HEK293 (cell line): ENCODE measurements at regions not wholly inside any gene's neighbourhood (a gene's known extent, or its start where the extent isn't known, plus 50 kb on each side); places are given as distances from the start of the nearest gene placed in this dataset.

Source experiments
- CTCF ChIA-PET: fragments of 350-600 bp; formaldehyde crosslinking; extraction: SDS; loops from one replicate; lab custom pipeline; 2021; ENCODE audit warnings: antibody characterized with exemption; lab: Yijun Ruan, JAX
- POLR2A ChIA-PET: fragments of 300-600 bp; formaldehyde crosslinking; extraction: SDS; loops from one replicate; lab custom pipeline; 2020; ENCODE audit warnings: antibody characterized with exemption, inconsistent platforms; lab: Yijun Ruan, JAX
- H3K27ac ChIP-seq: fragments of 200-500 bp; sonication (Bioruptor generic); 2 replicates; pipeline ENCODE4 v1.5.1; 2014; ENCODE audit warnings: low read depth, low read length, control low read depth, inconsistent platforms; ENCODE audit errors: extremely low read depth
- H3K36me3 ChIP-seq, 2 experiments: fragments of 200-500 bp in 1 of 2; sonication (Bioruptor generic) in 1 of 2; 1 replicate in 1 of 2; 2 replicates in 1 of 2; pipeline ENCODE4 v1.5.1; 2014 to 2017; ENCODE audit warnings: inconsistent platforms in 2 of 2, low read length in 2 of 2; ENCODE audit not compliant: control insufficient read depth in 2 of 2, insufficient read depth in 1 of 2
- H3K4me1 ChIP-seq: fragments of 200-500 bp; sonication (Bioruptor generic); 2 replicates; pipeline ENCODE4 v1.5.1; 2014; ENCODE audit warnings: mild to moderate bottlenecking, low read length, inconsistent platforms; ENCODE audit not compliant: control insufficient read depth, insufficient read depth
- H3K4me3 ChIP-seq: 2 replicates; pipeline ENCODE4 v1.5.1; 2011; ENCODE audit warnings: low read depth, mild to moderate bottlenecking, control low read depth, low read length, moderate library complexity
- H3K9me3 ChIP-seq: fragments of 200-500 bp; sonication (Bioruptor generic); 2 replicates; pipeline ENCODE4 v1.5.1; 2014; ENCODE audit warnings: low read depth, low read length, inconsistent platforms; ENCODE audit not compliant: control insufficient read depth, insufficient read depth
- GLIS2 ChIP-seq: fragments of 450-650 bp; formaldehyde crosslinking; IDR thresholded peaks from 2 replicates; pipeline ENCODE4 v1.5.1; 2016; ENCODE audit warnings: missing biosample characterization, missing genetic modification characterization
- KLF1 ChIP-seq: fragments of 450-650 bp; formaldehyde crosslinking; IDR thresholded peaks from 2 replicates; pipeline ENCODE4 v1.5.1; 2016; ENCODE audit warnings: missing biosample characterization, missing genetic modification characterization
- SCRT1 ChIP-seq: fragments of 450-650 bp; formaldehyde crosslinking; IDR thresholded peaks from 2 replicates; pipeline ENCODE4 v1.5.1; 2016; ENCODE audit warnings: missing biosample characterization, missing genetic modification characterization, borderline replicate concordance
- SP2 ChIP-seq: fragments of 450-650 bp; formaldehyde crosslinking; IDR thresholded peaks from 2 replicates; pipeline ENCODE4 v1.5.1; 2016; ENCODE audit warnings: missing biosample characterization, missing genetic modification characterization
- SP7 ChIP-seq: fragments of 450-650 bp; formaldehyde crosslinking; IDR thresholded peaks from 2 replicates; pipeline ENCODE4 v1.5.1; 2016; ENCODE audit warnings: missing biosample characterization, missing genetic modification characterization
- ZBTB20 ChIP-seq: fragments of 450-650 bp; formaldehyde crosslinking; IDR thresholded peaks from 2 replicates; pipeline ENCODE4 v1.5.1; 2016; ENCODE audit warnings: missing biosample characterization, missing genetic modification characterization
- ZBTB21 ChIP-seq: fragments of 450-650 bp; formaldehyde crosslinking; IDR thresholded peaks from 2 replicates; pipeline ENCODE4 v1.5.1; 2017; ENCODE audit warnings: missing biosample characterization, missing genetic modification characterization
- ZEB2 ChIP-seq: fragments of 450-650 bp; formaldehyde crosslinking; IDR thresholded peaks from 2 replicates; pipeline ENCODE4 v1.5.1; 2016; ENCODE audit warnings: missing biosample characterization, missing genetic modification characterization
- ZNF132 ChIP-seq: fragments of 450-650 bp; formaldehyde crosslinking; IDR thresholded peaks from 2 replicates; pipeline ENCODE4 v1.5.1; 2017; ENCODE audit warnings: missing biosample characterization, missing genetic modification characterization, borderline replicate concordance
- ZNF184 ChIP-seq: fragments of 450-650 bp; IDR thresholded peaks from 2 replicates; pipeline ENCODE4 v1.5.1; 2018; ENCODE audit warnings: missing biosample characterization, mild to moderate bottlenecking, missing genetic modification characterization
- ZNF223 ChIP-seq: fragments of 450-650 bp; formaldehyde crosslinking; IDR thresholded peaks from 2 replicates; pipeline ENCODE4 v1.5.1; 2016; ENCODE audit warnings: missing biosample characterization, missing genetic modification characterization
- ZNF292 ChIP-seq: fragments of 450-650 bp; formaldehyde crosslinking; IDR thresholded peaks from 2 replicates; pipeline ENCODE4 v1.5.1; 2016; ENCODE audit warnings: low read depth, missing biosample characterization, missing genetic modification characterization, borderline replicate concordance
- ZNF366 ChIP-seq: fragments of 450-650 bp; formaldehyde crosslinking; conservative IDR thresholded peaks from 2 replicates; pipeline ENCODE4 v1.5.1; 2016; ENCODE audit warnings: missing biosample characterization, missing genetic modification characterization
- ZNF391 ChIP-seq: fragments of 450-650 bp; formaldehyde crosslinking; IDR thresholded peaks from 2 replicates; pipeline ENCODE4 v1.5.1; 2016; ENCODE audit warnings: low read depth, missing biosample characterization, missing genetic modification characterization, borderline replicate concordance
- ZNF398 ChIP-seq: fragments of 450-650 bp; formaldehyde crosslinking; IDR thresholded peaks from 2 replicates; pipeline ENCODE4 v1.5.1; 2017; ENCODE audit warnings: missing biosample characterization, missing genetic modification characterization
- ZNF514 ChIP-seq: fragments of 450-650 bp; formaldehyde crosslinking; IDR thresholded peaks from 2 replicates; pipeline ENCODE4 v1.5.1; 2016; ENCODE audit warnings: missing biosample characterization, missing genetic modification characterization
- ZNF596 ChIP-seq: fragments of 450-650 bp; IDR thresholded peaks from 2 replicates; pipeline ENCODE4 v1.5.0; 2018; ENCODE audit warnings: missing biosample characterization, mild to moderate bottlenecking, missing genetic modification characterization, moderate library complexity
- ZNF664 ChIP-seq: fragments of 450-650 bp; formaldehyde crosslinking; IDR thresholded peaks from 2 replicates; pipeline ENCODE4 v1.5.1; 2016; ENCODE audit warnings: missing biosample characterization, missing genetic modification characterization
- TF ChIP-seq, protein P1 (sequence below): fragments of 450-650 bp; formaldehyde crosslinking; IDR thresholded peaks from 2 replicates; pipeline ENCODE4 v1.5.1; 2016; ENCODE audit warnings: missing biosample characterization, missing genetic modification characterization, borderline replicate concordance
- TF ChIP-seq, protein P2 (sequence below): fragments of 450-650 bp; formaldehyde crosslinking; IDR thresholded peaks from 2 replicates; pipeline ENCODE4 v1.5.1; 2016; ENCODE audit warnings: missing biosample characterization, missing genetic modification characterization
- TF ChIP-seq, protein P3 (sequence below): fragments of 450-650 bp; formaldehyde crosslinking; IDR thresholded peaks from 2 replicates; pipeline ENCODE4 v1.5.1; 2016; ENCODE audit warnings: missing biosample characterization, missing genetic modification characterization, borderline replicate concordance

- CTCF ChIA-PET: interaction anchor here (0.7 to 1.0 kb wide), 3 partner anchors 8 to 156 kb away, joined by 3 to 5 read pairs (median 3); no protein-coding TSS in a partner anchor
- H3K4me1 ChIP-seq: peaks cover 2% of the 10 kb centered on the region; the same call in 1 of the 2 replicates
- TF ChIP-seq GLIS2: peak; percentile 52
- TF ChIP-seq ZBTB20: peak; percentile 26; the same call in 1 of the 2 replicates
- TF ChIP-seq SCRT1 (tag by site-specific recombination): no peak
- TF ChIP-seq ZNF664 (tag by site-specific recombination): no peak
- POLR2A ChIA-PET: interaction anchor here (1.9 kb wide), 1 partner anchor 19 kb away, joined by 4 read pairs; no protein-coding TSS in a partner anchor
- peaks cover 0 to 14% of the 10 kb centered on the region in 2 experiments; a peak in 1 of 3 replicates for H3K36me3 ChIP-seq
- H3K4me3 ChIP-seq: no peak overlapping the region
- no peaks in the 10 kb centered on the region for H3K9me3 ChIP-seq
- no peak overlapping the region for H3K27ac ChIP-seq
Observed at GRCh38 chr12:124499190-124499753, 68.1 kb downstream of the NCOR2 start.

GRCh38 chr12:124498275-124499189 is 68.9 kb downstream of the NCOR2 start:
- peaks cover 0 to 20% of the 10 kb centered on the region in 2 experiments; a peak in 1 of 3 replicates for H3K36me3 ChIP-seq
- peaks cover 2% of the 10 kb centered on the region; the same call in 1 of the 2 replicates for H3K4me1 ChIP-seq
- H3K4me3 ChIP-seq: no peak overlapping the region
- POLR2A ChIA-PET: no interaction called here
- CTCF ChIA-PET: interaction anchor here (0.6 to 0.7 kb wide), 3 partner anchors 127 to 338 kb away, joined by 3 to 5 read pairs (median 4); no protein-coding TSS in a partner anchor
- H3K27ac ChIP-seq: no peak overlapping the region
- no peaks in the 10 kb centered on the region for H3K9me3 ChIP-seq
- TF ChIP-seq ZNF391 (tag by site-specific recombination): no peak
- peak; percentile 35; the same call in 1 of the 2 replicates for TF ChIP-seq SP7 (tag by site-specific recombination)
- no peak for TF ChIP-seq ZEB2 (tag by site-specific recombination)
- 0 out of 2 replicates have a peak, but pooled peaks have one; percentile 11 for TF ChIP-seq SP2 (tag by site-specific recombination)
- no peak for TF ChIP-seq ZNF132 (tag by site-specific recombination)
- TF ChIP-seq, protein P1, sequence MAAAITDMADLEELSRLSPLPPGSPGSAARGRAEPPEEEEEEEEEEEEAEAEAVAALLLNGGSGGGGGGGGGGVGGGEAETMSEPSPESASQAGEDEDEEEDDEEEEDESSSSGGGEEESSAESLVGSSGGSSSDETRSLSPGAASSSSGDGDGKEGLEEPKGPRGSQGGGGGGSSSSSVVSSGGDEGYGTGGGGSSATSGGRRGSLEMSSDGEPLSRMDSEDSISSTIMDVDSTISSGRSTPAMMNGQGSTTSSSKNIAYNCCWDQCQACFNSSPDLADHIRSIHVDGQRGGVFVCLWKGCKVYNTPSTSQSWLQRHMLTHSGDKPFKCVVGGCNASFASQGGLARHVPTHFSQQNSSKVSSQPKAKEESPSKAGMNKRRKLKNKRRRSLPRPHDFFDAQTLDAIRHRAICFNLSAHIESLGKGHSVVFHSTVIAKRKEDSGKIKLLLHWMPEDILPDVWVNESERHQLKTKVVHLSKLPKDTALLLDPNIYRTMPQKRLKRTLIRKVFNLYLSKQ (tag by site-specific recombination): no peak
- no peak for TF ChIP-seq KLF1 (tag by site-specific recombination)
- TF ChIP-seq ZNF596 (tag by site-specific recombination): no peak
- no peak for TF ChIP-seq ZNF514 (tag by site-specific recombination)
- TF ChIP-seq, protein P2, sequence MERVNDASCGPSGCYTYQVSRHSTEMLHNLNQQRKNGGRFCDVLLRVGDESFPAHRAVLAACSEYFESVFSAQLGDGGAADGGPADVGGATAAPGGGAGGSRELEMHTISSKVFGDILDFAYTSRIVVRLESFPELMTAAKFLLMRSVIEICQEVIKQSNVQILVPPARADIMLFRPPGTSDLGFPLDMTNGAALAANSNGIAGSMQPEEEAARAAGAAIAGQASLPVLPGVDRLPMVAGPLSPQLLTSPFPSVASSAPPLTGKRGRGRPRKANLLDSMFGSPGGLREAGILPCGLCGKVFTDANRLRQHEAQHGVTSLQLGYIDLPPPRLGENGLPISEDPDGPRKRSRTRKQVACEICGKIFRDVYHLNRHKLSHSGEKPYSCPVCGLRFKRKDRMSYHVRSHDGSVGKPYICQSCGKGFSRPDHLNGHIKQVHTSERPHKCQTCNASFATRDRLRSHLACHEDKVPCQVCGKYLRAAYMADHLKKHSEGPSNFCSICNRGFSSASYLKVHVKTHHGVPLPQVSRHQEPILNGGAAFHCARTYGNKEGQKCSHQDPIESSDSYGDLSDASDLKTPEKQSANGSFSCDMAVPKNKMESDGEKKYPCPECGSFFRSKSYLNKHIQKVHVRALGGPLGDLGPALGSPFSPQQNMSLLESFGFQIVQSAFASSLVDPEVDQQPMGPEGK: peak; percentile 55; the same call in 1 of the 2 replicates
- 0 out of 2 replicates have a peak, but pooled peaks have one; percentile 27 for TF ChIP-seq ZNF366 (tag by site-specific recombination)
- TF ChIP-seq ZNF398: 0 out of 2 replicates have a peak, but pooled peaks have one; percentile 20
- no peak for TF ChIP-seq ZNF223 (tag by site-specific recombination)
- TF ChIP-seq, protein P3, sequence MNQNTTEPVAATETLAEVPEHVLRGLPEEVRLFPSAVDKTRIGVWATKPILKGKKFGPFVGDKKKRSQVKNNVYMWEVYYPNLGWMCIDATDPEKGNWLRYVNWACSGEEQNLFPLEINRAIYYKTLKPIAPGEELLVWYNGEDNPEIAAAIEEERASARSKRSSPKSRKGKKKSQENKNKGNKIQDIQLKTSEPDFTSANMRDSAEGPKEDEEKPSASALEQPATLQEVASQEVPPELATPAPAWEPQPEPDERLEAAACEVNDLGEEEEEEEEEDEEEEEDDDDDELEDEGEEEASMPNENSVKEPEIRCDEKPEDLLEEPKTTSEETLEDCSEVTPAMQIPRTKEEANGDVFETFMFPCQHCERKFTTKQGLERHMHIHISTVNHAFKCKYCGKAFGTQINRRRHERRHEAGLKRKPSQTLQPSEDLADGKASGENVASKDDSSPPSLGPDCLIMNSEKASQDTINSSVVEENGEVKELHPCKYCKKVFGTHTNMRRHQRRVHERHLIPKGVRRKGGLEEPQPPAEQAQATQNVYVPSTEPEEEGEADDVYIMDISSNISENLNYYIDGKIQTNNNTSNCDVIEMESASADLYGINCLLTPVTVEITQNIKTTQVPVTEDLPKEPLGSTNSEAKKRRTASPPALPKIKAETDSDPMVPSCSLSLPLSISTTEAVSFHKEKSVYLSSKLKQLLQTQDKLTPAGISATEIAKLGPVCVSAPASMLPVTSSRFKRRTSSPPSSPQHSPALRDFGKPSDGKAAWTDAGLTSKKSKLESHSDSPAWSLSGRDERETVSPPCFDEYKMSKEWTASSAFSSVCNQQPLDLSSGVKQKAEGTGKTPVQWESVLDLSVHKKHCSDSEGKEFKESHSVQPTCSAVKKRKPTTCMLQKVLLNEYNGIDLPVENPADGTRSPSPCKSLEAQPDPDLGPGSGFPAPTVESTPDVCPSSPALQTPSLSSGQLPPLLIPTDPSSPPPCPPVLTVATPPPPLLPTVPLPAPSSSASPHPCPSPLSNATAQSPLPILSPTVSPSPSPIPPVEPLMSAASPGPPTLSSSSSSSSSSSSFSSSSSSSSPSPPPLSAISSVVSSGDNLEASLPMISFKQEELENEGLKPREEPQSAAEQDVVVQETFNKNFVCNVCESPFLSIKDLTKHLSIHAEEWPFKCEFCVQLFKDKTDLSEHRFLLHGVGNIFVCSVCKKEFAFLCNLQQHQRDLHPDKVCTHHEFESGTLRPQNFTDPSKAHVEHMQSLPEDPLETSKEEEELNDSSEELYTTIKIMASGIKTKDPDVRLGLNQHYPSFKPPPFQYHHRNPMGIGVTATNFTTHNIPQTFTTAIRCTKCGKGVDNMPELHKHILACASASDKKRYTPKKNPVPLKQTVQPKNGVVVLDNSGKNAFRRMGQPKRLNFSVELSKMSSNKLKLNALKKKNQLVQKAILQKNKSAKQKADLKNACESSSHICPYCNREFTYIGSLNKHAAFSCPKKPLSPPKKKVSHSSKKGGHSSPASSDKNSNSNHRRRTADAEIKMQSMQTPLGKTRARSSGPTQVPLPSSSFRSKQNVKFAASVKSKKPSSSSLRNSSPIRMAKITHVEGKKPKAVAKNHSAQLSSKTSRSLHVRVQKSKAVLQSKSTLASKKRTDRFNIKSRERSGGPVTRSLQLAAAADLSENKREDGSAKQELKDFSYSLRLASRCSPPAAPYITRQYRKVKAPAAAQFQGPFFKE: no peak
- TF ChIP-seq ZBTB21 (tag by site-specific recombination): peak; percentile 41; the same call in 1 of the 2 replicates
- TF ChIP-seq ZNF292 (tag by site-specific recombination): no peak
- TF ChIP-seq ZNF184 (tag by site-specific recombination): no peak
